ENCODE measurements at regions not wholly inside any gene's neighbourhood (a gene's known extent, or its start where the extent isn't known, plus 50 kb on each side); places are given as distances from the start of the nearest gene placed in this dataset.

DNA sequence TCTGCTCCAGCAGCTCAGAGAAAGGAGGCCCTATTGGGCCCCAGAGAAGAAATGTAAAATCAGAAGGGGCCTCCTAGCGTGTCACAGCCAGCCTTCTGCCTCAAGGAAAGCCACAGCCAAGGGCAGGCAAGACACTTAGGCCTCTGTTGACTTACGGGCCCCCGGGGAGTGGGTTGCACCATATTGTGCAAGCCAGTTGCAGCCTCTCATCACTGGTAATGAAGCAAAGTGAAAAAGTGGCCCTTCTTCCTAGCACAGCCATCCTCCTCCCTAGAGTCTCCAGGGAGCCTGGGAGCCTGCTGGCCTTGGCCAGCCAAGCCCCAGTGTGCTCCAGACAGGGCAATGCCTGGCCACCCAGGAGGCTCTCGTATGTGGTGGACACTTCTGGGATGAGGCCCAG lies 56.2 kb upstream of the GDF10 start:
- TF ChIP-seq, protein P1, sequence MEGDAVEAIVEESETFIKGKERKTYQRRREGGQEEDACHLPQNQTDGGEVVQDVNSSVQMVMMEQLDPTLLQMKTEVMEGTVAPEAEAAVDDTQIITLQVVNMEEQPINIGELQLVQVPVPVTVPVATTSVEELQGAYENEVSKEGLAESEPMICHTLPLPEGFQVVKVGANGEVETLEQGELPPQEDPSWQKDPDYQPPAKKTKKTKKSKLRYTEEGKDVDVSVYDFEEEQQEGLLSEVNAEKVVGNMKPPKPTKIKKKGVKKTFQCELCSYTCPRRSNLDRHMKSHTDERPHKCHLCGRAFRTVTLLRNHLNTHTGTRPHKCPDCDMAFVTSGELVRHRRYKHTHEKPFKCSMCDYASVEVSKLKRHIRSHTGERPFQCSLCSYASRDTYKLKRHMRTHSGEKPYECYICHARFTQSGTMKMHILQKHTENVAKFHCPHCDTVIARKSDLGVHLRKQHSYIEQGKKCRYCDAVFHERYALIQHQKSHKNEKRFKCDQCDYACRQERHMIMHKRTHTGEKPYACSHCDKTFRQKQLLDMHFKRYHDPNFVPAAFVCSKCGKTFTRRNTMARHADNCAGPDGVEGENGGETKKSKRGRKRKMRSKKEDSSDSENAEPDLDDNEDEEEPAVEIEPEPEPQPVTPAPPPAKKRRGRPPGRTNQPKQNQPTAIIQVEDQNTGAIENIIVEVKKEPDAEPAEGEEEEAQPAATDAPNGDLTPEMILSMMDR (IDR thresholded peaks at IDR 0.05; ENCODE audit: insufficient read depth, low read length, poor library complexity, severe bottlenecking), result no peak
- no peak for DNase-seq (ENCODE audit: low read depth)
- H3K4me3 ChIP-seq (ENCODE audit: low read depth, low read length), result no peak overlapping the region
- no peaks in the 10 kb centered on the region for H3K36me3 ChIP-seq (ENCODE audit: control insufficient read depth, insufficient read depth, low read length)
- H3K27me3 ChIP-seq (ENCODE audit: control insufficient read depth, insufficient read depth, low read length), result peaks cover 3% of the 10 kb centered on the region

DNA sequence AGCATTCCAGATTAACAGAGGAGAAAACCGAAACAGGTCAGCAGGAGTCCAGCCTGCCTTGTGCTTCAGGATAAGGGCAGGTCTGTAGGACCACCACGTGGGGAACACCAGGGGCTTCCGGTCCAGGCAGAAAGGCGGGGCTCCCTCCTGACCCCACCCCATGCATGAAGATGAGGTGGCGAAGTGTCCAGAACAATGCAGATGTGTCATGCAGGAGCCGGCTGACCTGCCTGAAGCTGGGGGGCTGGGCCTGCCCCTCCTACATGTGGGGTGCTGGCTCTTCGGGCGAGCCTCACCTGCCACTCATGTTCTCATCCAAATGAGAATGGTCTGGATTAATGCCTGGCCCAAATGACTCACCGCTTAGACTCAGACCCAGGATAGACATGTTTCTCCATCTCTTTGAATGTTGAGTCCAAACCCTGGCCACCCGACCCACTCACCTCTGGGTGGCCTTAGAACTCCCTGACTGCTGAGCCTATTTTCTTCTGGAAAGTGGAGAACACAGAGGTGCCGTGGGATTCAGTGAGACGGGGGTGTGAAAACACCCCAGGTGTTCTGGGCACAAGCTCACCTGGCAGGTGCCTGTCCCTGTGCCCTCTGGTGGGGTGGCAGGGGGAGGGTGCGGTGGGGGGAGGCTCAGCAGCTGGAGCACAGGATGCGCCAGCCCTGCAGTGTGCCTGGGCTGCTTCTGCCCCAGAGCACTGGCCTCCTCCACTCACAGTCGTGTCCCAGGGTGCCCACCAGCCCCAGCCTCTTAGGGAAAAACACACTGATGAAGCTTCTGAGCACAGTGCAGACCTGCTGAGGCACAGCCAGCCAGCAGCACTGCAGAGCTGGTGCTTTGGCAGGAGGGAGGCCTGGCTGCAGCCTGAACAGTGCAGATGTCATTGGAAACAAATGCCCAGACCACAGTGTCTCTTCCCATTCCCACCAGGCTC lies 55.2 kb upstream of the GDF10 start:
- TF ChIP-seq, protein P1 (IDR thresholded peaks at IDR 0.05; ENCODE audit: insufficient read depth, low read length, poor library complexity, severe bottlenecking), result no peak
- DNase-seq (ENCODE audit: low read depth), result no peak
- no peak overlapping the region for H3K4me3 ChIP-seq (ENCODE audit: low read depth, low read length)
- H3K36me3 ChIP-seq (ENCODE audit: control insufficient read depth, insufficient read depth, low read length), result no peaks in the 10 kb centered on the region
- peaks cover 3% of the 10 kb centered on the region for H3K27me3 ChIP-seq (ENCODE audit: control insufficient read depth, insufficient read depth, low read length)

DNA sequence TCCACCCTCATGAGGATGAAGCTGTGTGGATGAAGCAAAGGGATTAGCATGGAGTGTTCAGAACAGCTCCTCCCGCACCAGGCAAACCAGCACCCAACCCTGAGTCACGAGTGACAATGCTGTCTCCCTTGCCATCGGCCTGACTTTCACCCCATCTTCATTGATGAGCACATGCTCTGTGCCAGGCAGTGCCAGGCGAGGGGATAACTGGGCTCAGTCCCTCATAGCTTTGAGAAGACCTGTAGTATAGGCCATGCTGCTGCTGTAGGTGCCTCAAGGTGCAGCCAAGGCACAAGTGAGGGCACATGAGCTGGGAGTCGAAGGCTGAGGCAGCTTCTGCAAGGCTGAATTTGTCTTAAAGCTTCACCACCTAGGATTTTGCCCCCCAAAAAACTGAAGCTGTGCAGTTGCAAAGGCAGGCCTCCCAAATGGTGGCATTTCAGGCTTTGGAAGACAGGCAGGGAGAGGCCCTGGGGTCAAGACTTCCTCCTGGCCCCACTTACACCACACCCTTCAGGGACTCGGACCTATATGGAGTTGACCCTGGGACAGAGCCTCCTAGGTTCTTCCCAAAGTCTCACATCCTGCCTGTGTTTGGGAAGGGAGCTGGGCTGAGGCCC lies 54.2 kb upstream of the GDF10 start:
- peaks cover 3% of the 10 kb centered on the region for H3K27me3 ChIP-seq (ENCODE audit: control insufficient read depth, insufficient read depth, low read length)
- H3K36me3 ChIP-seq (ENCODE audit: control insufficient read depth, insufficient read depth, low read length), result no peaks in the 10 kb centered on the region
- no peak for DNase-seq (ENCODE audit: low read depth)
- TF ChIP-seq, protein P1 (IDR thresholded peaks at IDR 0.05; ENCODE audit: insufficient read depth, low read length, poor library complexity, severe bottlenecking), result no peak
- no peak overlapping the region for H3K4me3 ChIP-seq (ENCODE audit: low read depth, low read length)

DNA sequence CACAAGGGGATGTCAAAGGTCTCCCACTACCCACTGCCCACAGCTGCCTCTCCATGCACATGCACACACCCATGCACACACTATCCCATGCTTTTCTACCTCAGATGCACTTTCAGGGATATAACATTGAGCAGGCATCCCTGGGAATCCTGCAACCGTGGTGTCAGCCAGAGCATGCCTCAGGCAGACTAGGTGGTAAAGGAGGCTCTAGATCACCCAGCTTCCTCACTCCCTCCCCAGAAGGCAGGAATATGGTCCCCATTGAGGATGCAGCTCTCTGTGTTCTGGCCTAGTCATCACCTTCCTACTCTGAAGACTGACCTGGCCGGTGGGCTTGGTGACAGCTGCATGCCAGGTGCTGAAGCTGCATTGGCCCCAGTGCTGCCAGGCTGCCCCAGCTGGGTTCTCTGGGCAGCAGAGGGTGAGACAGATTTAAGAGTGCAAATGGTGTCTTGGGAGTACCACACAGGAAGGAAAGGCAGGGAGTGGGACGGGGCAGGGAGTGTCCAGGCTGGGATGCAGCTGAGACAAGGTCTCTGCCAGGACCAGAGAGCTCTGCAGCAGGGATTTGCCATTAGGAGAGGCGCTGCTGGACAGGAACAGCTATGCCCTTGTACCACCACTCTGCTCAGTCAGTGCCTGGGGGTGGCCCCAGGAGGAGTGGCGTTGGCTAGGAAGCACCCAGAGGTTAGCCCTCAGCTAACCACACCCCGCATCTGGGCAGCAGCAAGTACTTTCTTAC lies 53.4 kb upstream of the GDF10 start:
- H3K4me3 ChIP-seq (ENCODE audit: low read depth, low read length), result no peak overlapping the region
- no peaks in the 10 kb centered on the region for H3K36me3 ChIP-seq (ENCODE audit: control insufficient read depth, insufficient read depth, low read length)
- peaks cover 1% of the 10 kb centered on the region for H3K27me3 ChIP-seq (ENCODE audit: control insufficient read depth, insufficient read depth, low read length)
- no peak for DNase-seq (ENCODE audit: low read depth)
- TF ChIP-seq, protein P1 (IDR thresholded peaks at IDR 0.05; ENCODE audit: insufficient read depth, low read length, poor library complexity, severe bottlenecking), result no peak

DNA sequence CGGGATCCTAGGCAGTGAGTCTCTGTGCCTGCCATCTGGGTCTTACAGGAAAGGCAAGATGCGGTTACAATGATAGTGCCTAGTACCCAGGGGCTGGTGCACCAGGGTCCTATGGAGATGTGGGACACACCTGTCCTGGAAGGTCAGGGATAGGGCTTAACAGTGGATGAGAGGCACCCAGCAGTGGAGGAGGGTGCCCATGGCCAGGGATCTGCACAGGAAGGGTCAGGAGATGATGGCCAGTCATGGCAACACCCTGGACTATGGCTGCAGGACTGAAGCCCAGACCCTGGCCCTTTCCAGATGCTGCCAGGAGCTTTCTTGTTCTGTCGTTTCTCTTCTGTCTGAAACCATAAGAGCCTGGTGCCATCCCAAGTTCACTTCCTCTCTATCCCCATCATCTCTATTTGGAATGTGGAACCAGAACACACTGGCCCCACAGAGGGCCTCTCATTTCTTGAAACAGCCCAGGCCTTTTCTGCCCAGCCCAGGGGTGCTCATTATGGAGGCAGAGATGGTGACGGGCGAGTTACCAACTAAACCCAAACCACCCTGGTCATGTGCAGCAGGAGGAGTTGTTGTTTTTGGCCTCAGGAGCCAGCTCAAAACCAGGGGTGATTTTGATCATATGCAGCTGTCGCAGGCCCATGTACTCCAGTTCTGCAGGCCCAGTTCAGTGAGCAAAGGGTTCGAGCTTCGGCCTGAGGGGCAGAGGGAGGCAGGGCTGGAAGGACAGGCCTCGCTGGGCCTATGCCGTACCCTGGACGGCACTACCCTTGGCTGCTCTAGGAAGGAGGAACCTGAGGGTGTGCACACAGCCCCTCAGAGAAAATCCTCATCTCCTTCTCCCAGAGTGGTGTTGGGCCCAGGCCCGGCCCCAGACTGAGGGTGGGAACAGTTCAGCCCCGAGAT lies 52.6 kb upstream of the GDF10 start:
- TF ChIP-seq, protein P1 (IDR thresholded peaks at IDR 0.05; ENCODE audit: insufficient read depth, low read length, poor library complexity, severe bottlenecking), result no peak
- Histone ChIP-seq H3K27me3 (ENCODE audit: control insufficient read depth, insufficient read depth, low read length) (no peaks in the 10 kb centered on the region), H3K4me3 (ENCODE audit: low read depth, low read length) (no peak overlapping the region), H3K36me3 (ENCODE audit: control insufficient read depth, insufficient read depth, low read length) (no peaks in the 10 kb centered on the region)
- DNase-seq (ENCODE audit: low read depth), result no peak

Measured in kidney epithelial cell (primary cell).